HG02885 (cell line): ENCODE measurements at regions not wholly inside any gene's neighbourhood (a gene's known extent, or its start where the extent isn't known, plus 50 kb on each side); places are given as distances from the start of the nearest gene placed in this dataset.

ENCODE experiments used
- ATAC-seq: cut with Tn5 transposase; IDR thresholded peaks from one replicate; pipeline ENCODE4 v1.9.1; 2021; ENCODE audit warnings: mild to moderate bottlenecking; ENCODE audit not compliant: unreplicated experiment, poor library complexity

- no peak for ATAC-seq
These were observed 322.9 kb upstream of the ACVR2A start for GRCh38 chr2:147521936-147522335.

GRCh38 chr2:147520817-147521216, 324.0 kb upstream of the ACVR2A start:
- ATAC-seq, result no peak

GRCh38 chr2:147519178-147519577, 325.7 kb upstream of the ACVR2A start:
- no peak for ATAC-seq

- no peak for ATAC-seq
These were observed 329.6 kb upstream of the ACVR2A start for GRCh38 chr2:147515213-147515612.

GRCh38 chr2:147512206-147512605, 332.6 kb upstream of the ACVR2A start:
- no peak for ATAC-seq

GRCh38 chr2:147511491-147511948, 333.3 kb upstream of the ACVR2A start:
- no peak for ATAC-seq

- no peak for ATAC-seq
These were observed 335.0 kb upstream of the ACVR2A start for GRCh38 chr2:147509821-147510220.

GRCh38 chr2:147506889-147507288, 337.9 kb upstream of the ACVR2A start:
- no peak for ATAC-seq

GRCh38 chr2:147502711-147503290, 342.0 kb upstream of the ACVR2A start:
- ATAC-seq, result no peak

- ATAC-seq, result no peak
These were observed 342.9 kb upstream of the ACVR2A start for GRCh38 chr2:147501968-147502367.

GRCh38 chr2:147500819-147501395, 343.9 kb upstream of the ACVR2A start:
- no peak for ATAC-seq

- ATAC-seq, result no peak
These were observed 344.6 kb upstream of the ACVR2A start for GRCh38 chr2:147500229-147500628.

GRCh38 chr2:147499785-147500184, 345.0 kb upstream of the ACVR2A start:
- no peak for ATAC-seq

- no peak for ATAC-seq
These were observed 349.1 kb upstream of the ACVR2A start for GRCh38 chr2:147495734-147496133.

- no peak for ATAC-seq
These were observed 352.4 kb upstream of the ACVR2A start for GRCh38 chr2:147492471-147492870.

- no peak for ATAC-seq
These were observed 353.3 kb upstream of the ACVR2A start for GRCh38 chr2:147491506-147491905.

- ATAC-seq, result no peak
These were observed 354.2 kb upstream of the ACVR2A start for GRCh38 chr2:147490401-147491261.

GRCh38 chr2:147488472-147488871, 356.4 kb upstream of the ACVR2A start:
- ATAC-seq, result no peak

GRCh38 chr2:147487978-147488289, 356.9 kb upstream of the ACVR2A start:
- ATAC-seq, result no peak

GRCh38 chr2:147487286-147487977, 357.4 kb upstream of the ACVR2A start:
- no peak for ATAC-seq
